HTR-8/SVneo (cell line): ENCODE measurements at regions not wholly inside any gene's neighbourhood (a gene's known extent, or its start where the extent isn't known, plus 50 kb on each side); places are given as distances from the start of the nearest gene placed in this dataset.
"Not testable (repeated sequence)": the region's sequence is repeated elsewhere in the genome, so short reads cannot be mapped to it uniquely, and the experiment has no call there.

Experiments used
- DNase-seq: peaks from one replicate; pipeline ENCODE4 v3.0.0; 2011; ENCODE audit warnings: low spot score, mixed read lengths; ENCODE audit not compliant: insufficient read length
- FAIRE-seq: peaks from 2 replicates; lab custom pipeline; 2011; peaks lifted over from hg19 to GRCh38; lab: Jason Lieb, UNC

GRCh38 chr6:125639466-125640020, 109.9 kb upstream of the HEY2 start:
- DNase-seq (no peak), FAIRE-seq (no peak)

- FAIRE-seq (no peak), DNase-seq (no peak)
These were observed 108.8 kb upstream of the HEY2 start for GRCh38 chr6:125640441-125641150.

- not testable (repeated sequence) for DNase-seq, FAIRE-seq
These were observed 105.3 kb upstream of the HEY2 start for GRCh38 chr6:125643967-125644661.

GRCh38 chr6:125647391-125647790, 102.0 kb upstream of the HEY2 start:
- FAIRE-seq (no peak), DNase-seq (no peak)

- FAIRE-seq, DNase-seq: not testable (repeated sequence)
These were observed 95.7 kb upstream of the HEY2 start for GRCh38 chr6:125653752-125654151.

GRCh38 chr6:125655511-125655910, 93.9 kb upstream of the HEY2 start:
- no peak for FAIRE-seq
- no peak for DNase-seq

GRCh38 chr6:125656287-125656870, 93.1 kb upstream of the HEY2 start:
- FAIRE-seq: no peak
- DNase-seq: no peak

GRCh38 chr6:125658136-125658535, 91.3 kb upstream of the HEY2 start:
- FAIRE-seq (no peak), DNase-seq (no peak)

GRCh38 chr6:125658759-125659431, 90.5 kb upstream of the HEY2 start:
- no peak for DNase-seq

GRCh38 chr6:125659887-125660286, 89.5 kb upstream of the HEY2 start:
- FAIRE-seq (no peak), DNase-seq (no peak)

More at GRCh38 chr6:125658759-125659431, 90.5 kb upstream of the HEY2 start:
- FAIRE-seq: no peak

GRCh38 chr6:125662296-125662695, 87.1 kb upstream of the HEY2 start:
- FAIRE-seq (no peak), DNase-seq (no peak)

GRCh38 chr6:125665295-125665814, 84.1 kb upstream of the HEY2 start:
- no peak for DNase-seq
- FAIRE-seq: no peak

- DNase-seq (no peak), FAIRE-seq (no peak)
These were observed 82.1 kb upstream of the HEY2 start for GRCh38 chr6:125667326-125667725.

GRCh38 chr6:125668071-125668470, 81.4 kb upstream of the HEY2 start:
- FAIRE-seq (no peak), DNase-seq (no peak)

- FAIRE-seq: no peak
- no peak for DNase-seq
These were observed 78.9 kb upstream of the HEY2 start for GRCh38 chr6:125670568-125670967.

- DNase-seq (no peak), FAIRE-seq (no peak)
These were observed 78.1 kb upstream of the HEY2 start for GRCh38 chr6:125671323-125671722.

- FAIRE-seq (no peak), DNase-seq (no peak)
These were observed 75.2 kb upstream of the HEY2 start for GRCh38 chr6:125674230-125674629.

- DNase-seq: no peak
These were observed 70.8 kb upstream of the HEY2 start for GRCh38 chr6:125678601-125679000.

GRCh38 chr6:125679128-125679527, 70.3 kb upstream of the HEY2 start:
- DNase-seq (no peak), FAIRE-seq (no peak)

More at GRCh38 chr6:125678601-125679000, 70.8 kb upstream of the HEY2 start:
- no peak for FAIRE-seq

- FAIRE-seq (no peak), DNase-seq (no peak)
These were observed 69.8 kb upstream of the HEY2 start for GRCh38 chr6:125679651-125680050.
